ENCODE measurements at regions not wholly inside any gene's neighbourhood (a gene's known extent, or its start where the extent isn't known, plus 50 kb on each side); places are given as distances from the start of the nearest gene placed in this dataset.
A peak's percentile ranks its signal among the peaks of the same experiment; 100 is the strongest.

- DNase-seq: no peak
Measured at GRCh38 chr4:20615486-20616260, 84.6 kb upstream of the PACRGL start.

GRCh38 chr4:20616313-20616712, 83.9 kb upstream of the PACRGL start:
- no peak for DNase-seq

- DNase-seq: no peak
Measured at GRCh38 chr4:20616848-20617247, 83.4 kb upstream of the PACRGL start.

- DNase-seq: peak; percentile 7
Measured at GRCh38 chr4:20617678-20618396, 82.4 kb upstream of the PACRGL start.

GRCh38 chr4:20618731-20619130, 81.5 kb upstream of the PACRGL start:
- no peak for DNase-seq

- DNase-seq: no peak
Measured at GRCh38 chr4:20621476-20621875, 78.8 kb upstream of the PACRGL start.

- no peak for DNase-seq
Measured at GRCh38 chr4:20622701-20623100, 77.6 kb upstream of the PACRGL start.

- DNase-seq: no peak
Measured at GRCh38 chr4:20623939-20624338, 76.3 kb upstream of the PACRGL start.

- no peak for DNase-seq
Measured at GRCh38 chr4:20624793-20625374, 75.4 kb upstream of the PACRGL start.

GRCh38 chr4:20625426-20625825, 74.8 kb upstream of the PACRGL start:
- no peak for DNase-seq

- no peak for DNase-seq
Measured at GRCh38 chr4:20626326-20627005, 73.8 kb upstream of the PACRGL start.

GRCh38 chr4:20627866-20628265, 72.4 kb upstream of the PACRGL start:
- no peak for DNase-seq

- DNase-seq: no peak
Measured at GRCh38 chr4:20629186-20630106, 70.8 kb upstream of the PACRGL start.

- peak; percentile 29 for DNase-seq
Measured at GRCh38 chr4:20638825-20639224, 61.4 kb upstream of the PACRGL start.

- peak; percentile 77 for DNase-seq
Measured at GRCh38 chr4:20639346-20639745, 60.9 kb upstream of the PACRGL start.

GRCh38 chr4:20640989-20641388, 59.3 kb upstream of the PACRGL start:
- DNase-seq: no peak

GRCh38 chr4:20641976-20642375, 58.3 kb upstream of the PACRGL start:
- no peak for DNase-seq

- DNase-seq: no peak
Measured at GRCh38 chr4:20643631-20644030, 56.6 kb upstream of the PACRGL start.

GRCh38 chr4:20645236-20645635, 55.0 kb upstream of the PACRGL start:
- no peak for DNase-seq

- DNase-seq: no peak
Measured at GRCh38 chr4:20646287-20646686, 54.0 kb upstream of the PACRGL start.

Measured in NCI-H774 (cell line).